Spleen (tissue), 7 donors: ENCODE measurements at regions not wholly inside any gene's neighbourhood (a gene's known extent, or its start where the extent isn't known, plus 50 kb on each side); places are given as distances from the start of the nearest gene placed in this dataset.

ENCODE experiments used
- POLR2A ChIP-seq, 3 donors: fragments of 450-650 bp; IDR thresholded peaks; one replicate each; pipeline ENCODE4 v1.5.1; 2017; ENCODE audit warnings: antibody characterized with exemption in 3 of 3, mild to moderate bottlenecking in 1 of 3
- POLR2AphosphoS5 ChIP-seq, 3 donors: sonication (generic); formaldehyde crosslinking; IDR thresholded peaks; one replicate each; pipeline ENCODE4 v1.5.1; 2017; ENCODE audit warnings: antibody characterized with exemption in 3 of 3
- TF ChIP-seq, protein P1 (sequence below), 11 experiments: fragments of 200-600 bp in 7 of 11; fragments of 450-650 bp in 4 of 11; sonication (generic) in 4 of 11; IDR thresholded peaks in 8 of 11; conservative IDR thresholded peaks in 3 of 11; 1 replicate in 7 of 11; 2 replicates in 4 of 11; pipeline versions ENCODE4 v1.4.0 to v1.8.0; 2016 to 2021; ENCODE audit warnings: antibody characterized with exemption in 11 of 11, inconsistent platforms in 4 of 11, mild to moderate bottlenecking in 1 of 11
- donor health status: DM: no; HTN: no; CAD: no; lungs with moderate emphysema.
- donor health status: DM: no; HTN: no; CAD: no.
- donor health status: DM: no; HTN: no; CAD: no.

DNA sequence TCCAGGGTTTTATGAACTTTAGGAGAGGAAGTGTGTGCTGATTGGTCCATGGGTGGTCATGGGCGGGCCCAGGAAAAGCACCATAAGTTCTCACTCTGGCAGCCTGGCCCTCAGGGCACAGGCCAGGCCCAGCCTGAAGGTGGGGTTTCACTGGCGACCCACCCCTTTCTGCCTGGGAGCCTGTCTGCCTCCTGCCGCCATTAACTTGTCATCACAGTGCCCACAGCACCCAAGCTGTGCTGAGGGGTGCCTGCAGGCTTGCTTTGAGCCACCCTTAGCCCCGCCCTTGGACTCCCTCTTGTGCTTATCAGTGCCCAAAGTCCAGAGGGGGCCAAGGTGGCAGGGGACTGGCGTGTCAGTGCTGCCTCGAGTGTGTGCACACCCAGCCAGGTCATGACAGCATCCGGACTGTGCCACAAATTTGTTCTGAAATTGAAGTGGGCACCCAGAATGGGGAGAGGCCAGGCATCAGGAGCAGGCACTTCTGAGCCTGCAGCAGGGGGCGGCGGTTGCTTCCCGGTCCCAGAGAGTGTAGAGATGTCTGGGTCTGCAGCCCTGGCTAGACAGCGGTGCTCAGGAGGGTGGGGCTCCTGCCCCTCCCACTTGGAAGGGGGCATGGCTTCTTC is 455.6 kb downstream of the TMA16 start:
- TF ChIP-seq, protein P1, sequence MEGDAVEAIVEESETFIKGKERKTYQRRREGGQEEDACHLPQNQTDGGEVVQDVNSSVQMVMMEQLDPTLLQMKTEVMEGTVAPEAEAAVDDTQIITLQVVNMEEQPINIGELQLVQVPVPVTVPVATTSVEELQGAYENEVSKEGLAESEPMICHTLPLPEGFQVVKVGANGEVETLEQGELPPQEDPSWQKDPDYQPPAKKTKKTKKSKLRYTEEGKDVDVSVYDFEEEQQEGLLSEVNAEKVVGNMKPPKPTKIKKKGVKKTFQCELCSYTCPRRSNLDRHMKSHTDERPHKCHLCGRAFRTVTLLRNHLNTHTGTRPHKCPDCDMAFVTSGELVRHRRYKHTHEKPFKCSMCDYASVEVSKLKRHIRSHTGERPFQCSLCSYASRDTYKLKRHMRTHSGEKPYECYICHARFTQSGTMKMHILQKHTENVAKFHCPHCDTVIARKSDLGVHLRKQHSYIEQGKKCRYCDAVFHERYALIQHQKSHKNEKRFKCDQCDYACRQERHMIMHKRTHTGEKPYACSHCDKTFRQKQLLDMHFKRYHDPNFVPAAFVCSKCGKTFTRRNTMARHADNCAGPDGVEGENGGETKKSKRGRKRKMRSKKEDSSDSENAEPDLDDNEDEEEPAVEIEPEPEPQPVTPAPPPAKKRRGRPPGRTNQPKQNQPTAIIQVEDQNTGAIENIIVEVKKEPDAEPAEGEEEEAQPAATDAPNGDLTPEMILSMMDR (IDR thresholded peaks at IDR 0.05 in 8 of 11, conservative IDR thresholded peaks at IDR 0.05 in 3 of 11) = no peak
- no peak for TF ChIP-seq POLR2A (IDR thresholded peaks at IDR 0.05)
- TF ChIP-seq POLR2AphosphoS5 (IDR thresholded peaks at IDR 0.05) = no peak
